Loucy (cell line): ENCODE measurements at regions not wholly inside any gene's neighbourhood (a gene's known extent, or its start where the extent isn't known, plus 50 kb on each side); places are given as distances from the start of the nearest gene placed in this dataset.

Source experiments
- EZH2phosphoT487 ChIP-seq: fragments of 200-600 bp; IDR thresholded peaks from 2 replicates; pipeline ENCODE4 v1.6.1; 2018; ENCODE audit warnings: antibody characterized with exemption, mild to moderate bottlenecking, moderate library complexity, borderline replicate concordance
- TF ChIP-seq, protein P1 (sequence below): fragments of 200-600 bp; sonication (generic); conservative IDR thresholded peaks from 2 replicates; pipeline ENCODE4 v1.5.1; 2014; ENCODE audit warnings: mild to moderate bottlenecking, antibody characterized with exemption, low read length

DNA sequence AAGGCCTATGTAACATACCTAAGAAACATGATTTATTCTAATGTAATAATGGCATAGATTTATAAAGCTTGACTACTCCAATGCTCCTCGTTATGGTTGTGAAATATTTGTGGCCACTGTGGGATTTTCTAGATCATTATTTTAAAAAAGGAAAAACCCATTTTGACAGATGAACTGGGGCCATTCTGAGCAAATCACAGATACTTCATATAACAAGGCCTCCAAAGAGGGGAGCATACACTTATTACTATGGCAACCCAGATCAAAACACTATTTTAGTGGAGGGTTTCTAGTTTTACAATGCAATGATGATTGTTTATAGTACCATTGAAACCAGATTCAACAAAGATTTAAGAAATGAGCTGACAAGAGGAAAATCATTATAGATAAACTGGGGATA lies 346.6 kb downstream of the ZNF326 start:
- TF ChIP-seq, protein P1, sequence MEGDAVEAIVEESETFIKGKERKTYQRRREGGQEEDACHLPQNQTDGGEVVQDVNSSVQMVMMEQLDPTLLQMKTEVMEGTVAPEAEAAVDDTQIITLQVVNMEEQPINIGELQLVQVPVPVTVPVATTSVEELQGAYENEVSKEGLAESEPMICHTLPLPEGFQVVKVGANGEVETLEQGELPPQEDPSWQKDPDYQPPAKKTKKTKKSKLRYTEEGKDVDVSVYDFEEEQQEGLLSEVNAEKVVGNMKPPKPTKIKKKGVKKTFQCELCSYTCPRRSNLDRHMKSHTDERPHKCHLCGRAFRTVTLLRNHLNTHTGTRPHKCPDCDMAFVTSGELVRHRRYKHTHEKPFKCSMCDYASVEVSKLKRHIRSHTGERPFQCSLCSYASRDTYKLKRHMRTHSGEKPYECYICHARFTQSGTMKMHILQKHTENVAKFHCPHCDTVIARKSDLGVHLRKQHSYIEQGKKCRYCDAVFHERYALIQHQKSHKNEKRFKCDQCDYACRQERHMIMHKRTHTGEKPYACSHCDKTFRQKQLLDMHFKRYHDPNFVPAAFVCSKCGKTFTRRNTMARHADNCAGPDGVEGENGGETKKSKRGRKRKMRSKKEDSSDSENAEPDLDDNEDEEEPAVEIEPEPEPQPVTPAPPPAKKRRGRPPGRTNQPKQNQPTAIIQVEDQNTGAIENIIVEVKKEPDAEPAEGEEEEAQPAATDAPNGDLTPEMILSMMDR, result no peak
- TF ChIP-seq EZH2phosphoT487, result no peak
